Small intestine (tissue), 7 donors: ENCODE measurements at regions not wholly inside any gene's neighbourhood (a gene's known extent, or its start where the extent isn't known, plus 50 kb on each side); places are given as distances from the start of the nearest gene placed in this dataset.
A peak's percentile ranks its signal among the peaks of the same experiment; 100 is the strongest.

Experiments
- DNase-seq, 2 donors: peaks; one replicate each; pipeline versions ENCODE4 v3.0.0 to v3.0.0-alpha.2; 2013
- FAIRE-seq: peaks from 2 replicates; lab custom pipeline; 2012; peaks lifted over from hg19 to GRCh38; lab: Jason Lieb, UNC
- H3K27ac ChIP-seq, 3 donors: one replicate each; pipeline ENCODE4 v1.5.1; 2013; ENCODE audit warnings: low read length in 2 of 3, mild to moderate bottlenecking in 2 of 3, control low read depth in 1 of 3, inconsistent platforms in 1 of 3, low read depth in 1 of 3, moderate library complexity in 1 of 3
- H3K27me3 ChIP-seq, 3 donors: one replicate each; pipeline ENCODE4 v1.6.1; 2013; ENCODE audit warnings: low read length in 3 of 3, inconsistent platforms in 1 of 3; ENCODE audit not compliant: control insufficient read depth in 3 of 3, insufficient read depth in 3 of 3
- H3K36me3 ChIP-seq, 3 donors: one replicate each; pipeline ENCODE4 v1.6.1; 2013; ENCODE audit warnings: low read length in 3 of 3, inconsistent platforms in 1 of 3, low read depth in 1 of 3, mild to moderate bottlenecking in 1 of 3, moderate library complexity in 1 of 3; ENCODE audit not compliant: control insufficient read depth in 3 of 3, insufficient read depth in 2 of 3
- H3K4me1 ChIP-seq, 3 donors: one replicate each; pipeline ENCODE4 v1.6.1; 2013; ENCODE audit warnings: low read length in 2 of 3, inconsistent platforms in 1 of 3, low read depth in 1 of 3, mild to moderate bottlenecking in 1 of 3, moderate library complexity in 1 of 3; ENCODE audit not compliant: control insufficient read depth in 3 of 3, insufficient read depth in 2 of 3
- H3K4me3 ChIP-seq, 3 donors: one replicate each; pipeline ENCODE4 v1.5.1; 2013; ENCODE audit warnings: low read length in 3 of 3, control low read depth in 1 of 3, inconsistent platforms in 1 of 3, low read depth in 1 of 3, mild to moderate bottlenecking in 1 of 3, moderate library complexity in 1 of 3
- H3K9me3 ChIP-seq, 2 donors: one replicate each; pipeline ENCODE4 v1.6.1; 2013; ENCODE audit warnings: low read depth in 1 of 2, low read length in 1 of 2; ENCODE audit not compliant: control insufficient read depth in 2 of 2, insufficient read depth in 1 of 2
- WGBS, 3 donors: extraction: QIAGEN DNeasy Blood & Tissue Kit; methylation state at CpG; one replicate each; pipeline ENCODE4 v1.1.7; 2013; 5-methylcytosine and 5-hydroxymethylcytosine counted together
- donor health status: healthy with polysubstance abuse.
- donor health status: control.
- donor health status: control.
- donor health status: Bipolar disorder and iron deficiency.
- donor health status: healthy.

GRCh38 chr18:61085036-61085435 is 248.2 kb upstream of the CDH20 start:
- FAIRE-seq (no peak), DNase-seq (no peak)
- Histone ChIP-seq H3K4me1 (no peaks in the 10 kb centered on the region), H3K9me3 (no peaks in the 10 kb centered on the region), H3K27me3 (no peaks in the 10 kb centered on the region), H3K36me3 (no peaks in the 10 kb centered on the region), H3K27ac (no peak overlapping the region), H3K4me3 (no peak overlapping the region)
- 69 to 77% (median 70%) methylated on average over 3 of the region's 3 CpGs for WGBS, 3 donors

GRCh38 chr18:61085761-61086160 is 247.5 kb upstream of the CDH20 start:
- FAIRE-seq = no peak
- no peaks in the 10 kb centered on the region for H3K9me3 ChIP-seq
- no peaks in the 10 kb centered on the region for H3K27me3 ChIP-seq
- DNase-seq = no peak
- H3K4me1 ChIP-seq = no peaks in the 10 kb centered on the region
- no peak overlapping the region for H3K4me3 ChIP-seq
- H3K27ac ChIP-seq = no peak overlapping the region
- H3K36me3 ChIP-seq = no peaks in the 10 kb centered on the region

- Histone ChIP-seq H3K9me3 (no peaks in the 10 kb centered on the region), H3K27me3 (no peaks in the 10 kb centered on the region), H3K4me3 (no peak overlapping the region), H3K36me3 (no peaks in the 10 kb centered on the region), H3K4me1 (no peaks in the 10 kb centered on the region), H3K27ac (no peak overlapping the region)
- WGBS, 3 donors = 86 to 99% (median 97%) methylated on average over 4 of the region's 4 CpGs
- DNase-seq (no peak), FAIRE-seq (no peak)
Observed at GRCh38 chr18:61086657-61087056, 246.6 kb upstream of the CDH20 start.

- H3K36me3 ChIP-seq = no peaks in the 10 kb centered on the region
- no peak for FAIRE-seq
- no peak for DNase-seq
- no peak overlapping the region for H3K4me3 ChIP-seq
- no peaks in the 10 kb centered on the region for H3K27me3 ChIP-seq
- no peaks in the 10 kb centered on the region for H3K9me3 ChIP-seq
- no peak overlapping the region for H3K27ac ChIP-seq
- no peaks in the 10 kb centered on the region for H3K4me1 ChIP-seq
- 58 to 77% (median 60%) methylated on average over 1 of the region's 1 CpG for WGBS, 3 donors
Observed at GRCh38 chr18:61091379-61091778, 241.9 kb upstream of the CDH20 start.

GRCh38 chr18:61093965-61094364 is 239.3 kb upstream of the CDH20 start:
- DNase-seq (no peak), FAIRE-seq (no peak)
- no peak overlapping the region for H3K4me3 ChIP-seq
- H3K27me3 ChIP-seq = no peaks in the 10 kb centered on the region
- no peak overlapping the region for H3K27ac ChIP-seq
- H3K36me3 ChIP-seq = no peaks in the 10 kb centered on the region
- H3K4me1 ChIP-seq = no peaks in the 10 kb centered on the region
- WGBS, 3 donors = 60 to 72% (median 72%) methylated on average over 2 of the region's 2 CpGs
- H3K9me3 ChIP-seq = no peaks in the 10 kb centered on the region

GRCh38 chr18:61096226-61096625 is 237.0 kb upstream of the CDH20 start:
- no peak overlapping the region for H3K4me3 ChIP-seq
- no peaks in the 10 kb centered on the region for H3K9me3 ChIP-seq
- no peaks in the 10 kb centered on the region for H3K36me3 ChIP-seq
- no peak for FAIRE-seq
- no peaks in the 10 kb centered on the region for H3K4me1 ChIP-seq
- no peak overlapping the region for H3K27ac ChIP-seq
- no peak for DNase-seq
- no peaks in the 10 kb centered on the region for H3K27me3 ChIP-seq
- 64 to 75% (median 72%) methylated on average over 2 of the region's 2 CpGs for WGBS, 3 donors

GRCh38 chr18:61107113-61107512 is 226.1 kb upstream of the CDH20 start:
- no peak for FAIRE-seq
- 66 to 70% (median 67%) methylated on average over 1 of the region's 1 CpG for WGBS, 3 donors

GRCh38 chr18:61108706-61109105 is 224.5 kb upstream of the CDH20 start:
- H3K36me3 ChIP-seq = no peaks in the 10 kb centered on the region
- H3K27me3 ChIP-seq = no peaks in the 10 kb centered on the region
- no peak overlapping the region for H3K4me3 ChIP-seq
- FAIRE-seq (peak; percentile 33), DNase-seq (no peak)
- H3K4me1 ChIP-seq = no peaks in the 10 kb centered on the region
- H3K9me3 ChIP-seq = no peaks in the 10 kb centered on the region
- H3K27ac ChIP-seq = no peak overlapping the region

More at GRCh38 chr18:61107113-61107512, 226.1 kb upstream of the CDH20 start:
- H3K36me3 ChIP-seq = no peaks in the 10 kb centered on the region
- no peaks in the 10 kb centered on the region for H3K27me3 ChIP-seq
- no peaks in the 10 kb centered on the region for H3K9me3 ChIP-seq
- H3K4me1 ChIP-seq = no peaks in the 10 kb centered on the region
- no peak overlapping the region for H3K27ac ChIP-seq
- DNase-seq = no peak
- no peak overlapping the region for H3K4me3 ChIP-seq

- 89 to 95% (median 90%) methylated on average over 2 of the region's 2 CpGs for WGBS, 3 donors
- FAIRE-seq = no peak
- H3K9me3 ChIP-seq = no peaks in the 10 kb centered on the region
Observed at GRCh38 chr18:61123309-61123708, 209.9 kb upstream of the CDH20 start.

More at GRCh38 chr18:61123309-61123708, 209.9 kb upstream of the CDH20 start:
- Histone ChIP-seq H3K27ac (no peak overlapping the region), H3K4me1 (no peaks in the 10 kb centered on the region), H3K27me3 (no peaks in the 10 kb centered on the region), H3K4me3 (no peak overlapping the region), H3K36me3 (no peaks in the 10 kb centered on the region)
- no peak for DNase-seq
